NCI-H146 (cell line): ENCODE measurements at regions not wholly inside any gene's neighbourhood (a gene's known extent, or its start where the extent isn't known, plus 50 kb on each side); places are given as distances from the start of the nearest gene placed in this dataset.
A peak's percentile ranks its signal among the peaks of the same experiment; 100 is the strongest.
"Not testable (repeated sequence)": the region's sequence is repeated elsewhere in the genome, so short reads cannot be mapped to it uniquely, and the experiment has no call there.

ENCODE experiments used
- DNase-seq: peaks from one replicate; lab custom pipeline; 2025; lab: John Stamatoyannopoulos, UW

DNA sequence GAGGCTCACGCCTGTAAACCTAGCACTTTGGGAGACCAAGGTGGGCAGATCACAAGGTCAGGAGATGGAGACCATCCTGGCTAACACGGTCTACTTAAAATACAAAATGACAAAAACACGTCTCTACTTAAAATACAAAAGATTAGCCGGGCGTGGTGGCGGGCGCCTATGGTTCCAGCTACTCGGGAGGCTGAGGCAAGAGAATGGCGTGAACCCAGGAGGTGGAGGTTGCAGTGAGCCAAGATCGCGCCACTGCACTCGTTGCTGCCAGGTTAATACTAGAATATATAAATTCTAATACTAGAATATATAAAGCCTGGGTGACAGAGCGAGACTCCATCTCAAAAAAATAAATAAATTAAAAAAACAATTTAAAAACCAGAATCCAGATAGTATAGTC lies 588.7 kb upstream of the CDH7 start:
- DNase-seq, result not testable (repeated sequence)

DNA sequence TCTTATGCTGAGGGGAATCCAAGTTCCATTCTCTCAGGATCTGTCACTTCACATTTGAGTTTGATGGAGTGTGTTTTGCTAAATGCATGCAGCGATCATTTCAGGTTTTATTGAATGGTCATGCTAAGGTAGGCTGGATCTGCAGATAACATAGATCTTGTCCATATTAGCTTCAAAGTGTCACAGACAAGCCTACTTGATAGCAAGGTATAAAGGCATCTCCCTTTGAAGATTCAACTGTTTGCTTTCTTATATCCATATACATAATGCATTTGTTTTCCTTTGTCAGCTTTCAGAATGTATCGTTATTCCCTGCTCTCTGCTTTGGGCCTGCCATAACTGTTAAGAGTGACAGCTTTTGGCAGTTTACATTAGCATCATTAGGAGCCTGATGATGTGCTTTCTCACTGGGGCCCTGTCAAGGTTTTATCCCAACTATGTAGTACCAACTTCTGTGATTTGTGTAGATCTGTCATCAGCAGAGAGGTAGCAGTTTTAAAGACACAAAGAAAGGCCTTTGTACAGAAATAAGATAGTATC lies 604.3 kb upstream of the CDH7 start:
- DNase-seq, result peak; percentile 74

DNA sequence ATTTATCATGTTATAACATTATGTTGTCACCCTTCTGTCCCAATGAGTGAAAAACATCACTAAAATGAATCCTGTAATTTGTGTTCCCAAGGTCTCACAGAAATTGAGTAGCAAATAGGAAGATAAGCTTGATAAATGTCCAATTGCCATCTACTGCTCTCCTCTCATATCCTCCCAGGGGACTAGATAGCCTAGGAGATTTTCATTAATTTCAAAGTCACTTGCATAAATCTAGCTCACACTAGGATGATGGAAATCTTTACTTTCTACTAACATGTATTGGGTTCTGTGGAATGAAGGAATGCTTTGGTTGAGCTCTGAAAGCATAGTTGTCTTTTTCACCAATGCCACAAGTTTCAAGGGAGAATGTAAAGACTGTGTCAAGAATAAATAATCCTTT lies 605.5 kb upstream of the CDH7 start:
- no peak for DNase-seq

DNA sequence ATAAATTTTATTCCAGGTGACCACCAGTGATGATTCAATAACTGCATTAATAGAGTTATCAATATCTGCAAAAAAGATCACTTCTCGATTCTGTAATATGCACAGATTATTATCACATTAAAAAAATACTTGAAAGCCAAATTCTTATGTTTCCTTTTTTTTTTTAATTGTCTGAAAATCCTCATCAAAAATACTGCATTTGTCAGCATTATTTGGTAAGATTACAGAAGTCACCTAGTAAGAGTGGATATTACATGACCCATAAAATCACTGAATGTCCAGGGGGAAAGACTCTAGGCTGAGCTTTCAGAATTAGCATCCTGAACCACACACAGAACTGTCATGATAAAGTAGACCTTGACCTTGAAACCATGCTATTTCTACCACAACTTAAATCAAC lies 617.2 kb upstream of the CDH7 start:
- DNase-seq, result no peak

DNA sequence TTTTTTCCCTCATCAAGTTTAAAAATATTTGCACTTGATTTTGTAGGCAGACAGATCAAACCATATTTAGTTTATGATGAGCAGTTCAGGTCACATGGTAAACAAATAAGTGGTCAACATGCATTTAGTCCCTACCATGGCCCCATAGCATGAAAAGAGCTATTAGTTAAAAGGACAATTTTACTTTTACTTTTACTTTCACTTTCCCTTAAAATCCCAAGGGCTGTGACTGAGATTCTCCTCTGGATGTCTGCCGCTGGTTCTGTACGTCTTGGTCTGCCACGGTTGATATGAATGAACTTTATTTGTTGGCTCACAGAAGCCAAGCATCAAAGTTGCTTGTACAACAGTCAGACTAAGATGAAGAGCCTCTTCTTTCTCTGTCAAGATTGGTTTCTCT lies 626.2 kb upstream of the CDH7 start:
- no peak for DNase-seq

DNA sequence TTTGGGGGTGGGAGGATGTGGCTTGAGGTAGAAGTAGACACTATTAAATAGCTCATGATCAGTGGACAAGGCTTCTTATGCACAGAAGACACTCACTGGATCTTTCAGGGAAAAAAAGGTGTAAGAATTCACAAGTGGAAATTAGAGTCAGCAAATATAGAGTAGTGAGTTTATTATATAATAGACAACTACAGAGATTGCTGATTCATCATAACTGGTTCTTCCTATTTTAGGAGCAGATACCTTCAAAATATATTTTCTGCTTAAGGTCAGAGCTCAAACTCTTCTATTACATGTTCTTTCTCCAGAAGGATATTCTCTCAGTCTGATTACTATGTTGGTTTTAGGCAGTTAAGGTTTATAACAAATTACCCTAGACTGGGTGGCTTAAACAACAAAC lies 646.9 kb upstream of the CDH7 start:
- DNase-seq, result no peak

DNA sequence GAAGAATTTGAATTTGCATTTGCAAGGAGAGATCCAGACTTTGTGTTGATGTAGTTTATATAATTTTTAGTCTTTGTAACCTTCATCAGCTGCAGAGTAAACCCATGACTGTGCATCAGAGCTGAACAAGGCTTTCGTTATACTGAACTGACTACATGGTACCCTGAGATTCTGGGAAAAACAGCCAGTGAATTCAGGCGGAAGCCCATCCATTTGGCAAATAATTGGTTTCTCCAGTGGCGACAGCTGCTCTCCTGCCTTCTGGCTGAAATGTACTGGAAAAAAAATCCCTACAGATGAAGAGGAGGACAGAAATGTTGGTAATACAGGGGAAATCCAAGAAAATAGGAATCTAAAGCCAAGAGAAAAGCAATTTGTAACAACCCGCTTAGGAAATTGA lies 657.5 kb upstream of the CDH7 start:
- peak; percentile 25 for DNase-seq

DNA sequence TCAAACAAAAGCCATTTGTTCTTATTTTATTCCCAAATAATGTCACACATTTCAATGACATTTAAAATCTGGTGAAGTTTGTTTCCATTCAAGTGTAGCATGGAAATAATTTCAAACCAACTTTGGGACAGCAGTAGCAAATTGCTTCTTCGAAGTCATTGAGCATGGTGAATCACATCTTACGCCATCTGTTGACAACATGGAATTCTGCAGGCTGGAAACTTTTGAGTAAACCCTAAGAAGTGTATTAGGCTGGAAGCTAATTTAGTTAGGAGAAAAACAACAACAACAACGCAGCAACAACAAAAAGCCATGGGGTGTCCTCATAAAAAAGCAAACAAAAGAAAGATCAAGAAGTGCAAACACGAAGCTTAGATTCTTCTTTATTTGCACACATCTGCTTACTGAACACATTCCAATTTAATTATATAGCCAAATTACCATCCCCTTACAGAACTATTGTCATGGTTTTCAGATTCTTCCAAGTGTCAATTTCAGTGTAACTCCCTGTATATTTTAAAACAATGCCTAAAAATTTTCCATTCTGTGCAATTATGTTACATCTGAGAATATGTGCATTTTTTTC lies 659.0 kb upstream of the CDH7 start:
- peak; percentile 55 for DNase-seq

DNA sequence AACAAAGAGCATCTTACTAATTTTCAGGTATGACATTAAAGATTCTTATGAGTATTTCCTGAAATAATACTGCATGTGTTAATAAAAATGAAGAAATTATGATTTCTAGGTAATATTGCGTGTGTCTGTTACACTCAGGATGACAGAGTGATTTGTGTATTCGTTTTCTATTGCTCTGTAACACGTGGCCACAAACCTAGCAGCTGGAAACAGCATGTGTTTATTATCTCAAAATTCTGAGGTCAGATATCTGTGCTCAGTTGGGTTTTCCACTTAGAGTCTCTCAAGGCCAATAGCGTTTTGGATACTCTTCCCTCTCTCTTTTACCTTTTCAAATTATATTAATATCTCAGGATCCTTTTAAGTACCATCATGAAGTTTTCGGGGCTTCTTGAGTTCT lies 667.9 kb upstream of the CDH7 start:
- no peak for DNase-seq

DNA sequence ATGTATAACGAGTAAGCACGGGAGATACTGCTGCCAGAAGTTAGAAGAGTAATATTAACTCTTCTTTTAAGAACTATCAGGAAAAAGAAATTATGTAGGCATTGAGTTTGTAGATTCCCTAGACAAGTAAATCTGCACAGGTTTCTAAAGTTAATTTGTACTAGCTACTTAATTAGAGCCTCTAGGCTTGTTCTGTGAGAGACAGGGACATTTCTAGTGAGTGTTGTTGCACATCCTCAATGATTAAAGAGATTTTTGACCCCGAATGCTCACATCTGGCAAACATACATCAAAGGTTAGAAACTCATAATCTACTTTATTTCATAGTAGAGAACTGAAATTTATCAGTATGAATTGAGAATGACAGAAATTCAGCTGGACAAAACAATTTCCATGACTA lies 669.0 kb upstream of the CDH7 start:
- DNase-seq, result no peak

DNA sequence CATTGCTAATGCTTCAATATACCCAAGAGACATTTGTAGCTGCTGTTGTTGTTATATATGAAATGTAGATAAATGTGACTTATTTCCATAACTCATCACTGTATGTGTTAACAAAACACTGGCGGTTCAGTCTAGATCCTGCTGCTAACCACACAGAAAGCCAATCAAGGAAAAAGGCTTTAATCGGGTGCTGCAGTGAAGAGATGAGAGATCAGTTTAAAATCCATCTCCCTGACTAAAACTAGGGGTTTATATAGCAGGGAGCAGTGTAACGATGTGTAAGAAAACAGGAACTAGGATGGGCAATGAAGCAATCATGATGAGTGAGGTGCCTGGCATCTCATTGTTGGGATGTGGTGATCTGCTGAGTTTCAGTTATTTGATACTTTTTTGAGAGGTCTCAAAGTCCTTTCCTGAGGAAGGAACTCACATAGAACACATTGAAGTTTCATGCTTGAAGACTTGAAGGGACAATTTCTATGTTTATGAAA lies 677.7 kb upstream of the CDH7 start:
- DNase-seq, result no peak

DNA sequence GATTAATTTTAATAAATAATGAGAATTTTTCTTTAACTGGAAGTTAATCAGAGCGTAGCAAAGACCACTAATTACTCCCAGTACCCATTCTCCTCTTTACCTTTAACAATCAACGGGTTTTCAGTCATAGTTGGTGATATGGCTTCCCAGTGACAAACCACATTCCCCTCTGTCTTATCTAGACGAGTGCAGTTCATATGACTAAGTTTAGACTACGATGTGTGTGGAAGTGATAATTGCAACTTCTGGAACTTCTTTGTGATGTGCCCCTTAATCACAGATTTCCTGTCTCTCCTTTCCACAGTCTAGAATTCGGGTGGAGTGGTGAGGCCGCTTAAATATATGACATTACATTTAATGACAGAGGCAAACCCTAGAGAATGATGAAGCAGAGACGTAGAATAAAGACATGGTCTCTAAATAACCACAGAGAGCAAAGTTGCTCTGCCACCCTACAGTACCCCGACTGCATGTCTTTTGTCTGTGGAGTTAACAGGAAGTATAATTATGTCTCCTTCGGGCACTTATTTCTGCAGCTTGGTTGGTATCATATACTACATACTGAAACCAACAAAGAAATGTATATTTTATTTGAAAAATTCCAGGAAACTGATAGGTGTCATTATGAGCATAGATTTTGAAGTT lies 693.3 kb upstream of the CDH7 start:
- DNase-seq, result peak; percentile 65

DNA sequence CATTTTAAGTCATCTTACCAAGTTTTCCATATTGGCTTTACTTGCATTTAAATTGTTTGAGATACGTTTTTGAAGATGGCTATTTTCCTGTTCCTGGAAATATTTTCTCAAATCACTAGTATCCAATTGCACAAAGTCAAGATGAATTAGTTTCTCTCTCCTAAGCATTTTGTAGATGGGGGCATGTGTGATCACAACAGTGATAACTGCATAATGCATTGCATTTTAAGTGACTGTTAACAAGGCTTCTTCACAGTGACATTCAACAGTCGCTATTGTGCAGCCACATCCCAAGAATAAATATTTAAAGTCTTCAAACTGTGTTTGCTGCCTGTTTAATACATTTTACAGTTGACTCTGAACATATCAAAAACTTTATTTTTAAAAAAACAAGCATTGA lies 694.2 kb upstream of the CDH7 start:
- no peak for DNase-seq

DNA sequence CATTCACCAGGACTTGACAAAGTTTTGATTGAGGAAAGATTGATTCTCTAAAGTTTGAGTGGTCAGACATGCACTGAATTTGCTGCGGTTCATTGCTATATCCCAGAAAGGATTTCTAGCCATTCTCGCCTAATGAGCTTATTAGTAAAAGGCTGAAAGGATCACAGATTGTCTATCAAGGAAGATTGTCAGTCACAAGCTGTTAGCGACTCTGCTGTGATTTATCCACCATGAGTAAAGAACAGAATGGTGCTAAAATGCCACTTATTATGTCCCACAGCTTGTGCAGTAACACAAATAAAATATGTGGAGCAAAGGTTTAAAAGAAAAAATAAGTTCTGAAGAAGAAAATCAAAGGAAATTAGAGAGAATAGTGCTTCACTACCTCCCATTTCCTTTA lies 701.2 kb upstream of the CDH7 start:
- DNase-seq, result no peak

DNA sequence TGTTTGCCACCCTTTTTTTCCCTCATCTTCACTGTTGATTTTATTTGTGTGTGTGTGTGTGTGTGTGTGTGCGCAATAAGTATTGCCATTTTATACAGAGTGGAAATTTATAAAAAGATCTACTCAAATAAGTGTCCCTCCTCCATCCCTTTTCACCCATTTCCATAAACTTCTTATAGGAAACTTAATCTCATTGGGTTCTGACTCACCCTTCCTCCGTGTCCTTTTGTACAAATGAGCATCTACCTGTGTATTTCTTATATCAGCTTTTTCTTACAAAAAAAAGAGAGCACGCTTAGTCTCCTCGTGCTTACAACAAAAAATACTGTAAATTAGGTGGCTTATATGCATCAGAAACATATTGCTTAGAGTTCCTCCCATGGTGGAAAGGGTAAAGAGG lies 711.2 kb upstream of the CDH7 start:
- no peak for DNase-seq

DNA sequence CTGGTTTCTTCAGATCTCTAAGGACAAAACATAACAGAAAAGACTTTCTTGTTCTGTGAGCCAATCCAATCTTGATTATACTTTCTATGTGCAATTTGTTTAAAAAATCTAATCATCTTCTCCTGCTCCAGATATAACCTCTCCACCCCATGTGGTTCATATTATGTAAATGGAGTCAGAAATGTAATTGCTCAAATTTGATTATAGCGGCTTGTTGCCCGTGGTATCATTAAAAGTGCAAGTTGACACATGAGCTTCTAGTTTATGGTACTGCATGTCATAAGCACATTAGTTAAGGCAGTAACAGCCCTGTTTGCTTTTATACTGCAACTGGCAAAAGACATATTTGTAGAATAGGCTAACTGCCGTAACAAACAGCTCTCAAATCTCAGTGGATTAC lies 715.1 kb upstream of the CDH7 start:
- no peak for DNase-seq

DNA sequence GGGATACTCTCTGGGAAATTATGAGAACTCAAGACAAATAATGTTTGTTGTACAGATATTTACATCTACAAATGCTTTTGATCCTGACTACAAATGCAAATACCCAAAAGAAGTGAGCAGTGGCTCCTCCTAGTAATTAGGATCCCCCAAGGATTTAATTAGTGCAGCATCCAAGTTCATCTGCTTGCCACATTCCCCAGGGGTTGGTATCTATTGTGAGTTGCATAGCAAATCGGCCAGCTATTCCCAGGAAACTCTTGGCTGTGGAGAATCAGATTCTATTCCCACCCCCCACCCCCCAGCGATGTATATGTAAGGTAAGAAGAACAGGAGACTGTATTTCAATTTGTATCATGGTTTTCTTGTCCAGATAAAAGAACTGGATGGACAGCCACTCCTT lies 725.1 kb upstream of the CDH7 start:
- DNase-seq, result no peak

DNA sequence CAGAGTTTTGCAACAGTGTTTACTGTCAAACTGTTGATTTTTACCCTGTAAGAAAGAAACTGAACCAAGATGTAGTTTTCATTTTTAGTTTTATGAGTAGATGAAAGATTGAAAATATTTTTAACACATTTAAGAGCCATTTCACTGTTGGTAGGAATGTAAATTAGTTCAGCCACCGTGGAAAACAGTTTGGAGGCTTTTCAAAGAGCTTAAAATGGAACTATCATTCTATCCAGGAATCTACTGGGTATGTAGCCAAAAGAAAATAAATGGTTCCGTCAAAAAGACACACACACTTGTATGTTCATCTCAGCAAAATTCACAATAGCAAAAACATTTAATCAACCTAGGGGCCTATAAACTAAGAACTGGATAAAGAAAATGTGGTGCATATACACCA lies 729.8 kb upstream of the CDH7 start:
- no peak for DNase-seq

DNA sequence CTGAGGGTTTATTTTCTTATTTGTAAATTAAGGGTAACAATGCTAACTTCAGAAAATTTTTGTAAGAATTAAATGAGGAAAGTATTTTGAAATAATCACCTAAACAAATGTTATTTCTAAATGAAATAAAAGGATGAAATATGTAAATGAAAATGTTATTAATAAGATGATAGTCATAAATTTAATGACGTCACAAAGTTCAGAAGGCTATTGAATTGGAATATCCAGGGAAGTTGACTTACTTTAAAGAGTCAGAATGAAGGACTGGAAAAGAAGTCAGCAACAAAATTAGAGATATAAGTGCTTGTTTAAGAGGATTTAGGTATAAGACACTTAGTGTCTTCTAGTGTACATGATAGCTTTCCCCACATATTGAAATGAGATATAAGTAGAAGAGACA lies 732.6 kb upstream of the CDH7 start:
- DNase-seq, result no peak

DNA sequence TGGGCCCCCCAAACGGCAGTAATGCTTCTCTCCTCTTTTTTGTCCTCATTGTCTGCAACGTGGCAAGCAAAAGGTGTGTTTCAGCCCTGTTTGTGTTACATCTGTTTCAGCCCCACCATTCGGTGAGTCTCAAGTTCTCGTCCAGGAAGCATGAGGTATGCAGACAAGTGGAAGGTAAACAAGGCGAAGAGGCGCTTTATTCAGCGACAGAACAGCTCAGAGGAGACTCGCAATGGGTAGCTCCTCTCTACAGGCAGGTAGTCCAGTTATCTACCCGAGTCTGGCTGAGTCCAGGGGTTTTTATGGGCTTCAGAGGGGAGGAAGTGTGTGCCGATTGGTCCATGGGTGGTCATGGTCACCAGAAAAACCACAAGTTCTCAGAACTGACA lies 733.4 kb upstream of the CDH7 start:
- DNase-seq, result no peak

DNA sequence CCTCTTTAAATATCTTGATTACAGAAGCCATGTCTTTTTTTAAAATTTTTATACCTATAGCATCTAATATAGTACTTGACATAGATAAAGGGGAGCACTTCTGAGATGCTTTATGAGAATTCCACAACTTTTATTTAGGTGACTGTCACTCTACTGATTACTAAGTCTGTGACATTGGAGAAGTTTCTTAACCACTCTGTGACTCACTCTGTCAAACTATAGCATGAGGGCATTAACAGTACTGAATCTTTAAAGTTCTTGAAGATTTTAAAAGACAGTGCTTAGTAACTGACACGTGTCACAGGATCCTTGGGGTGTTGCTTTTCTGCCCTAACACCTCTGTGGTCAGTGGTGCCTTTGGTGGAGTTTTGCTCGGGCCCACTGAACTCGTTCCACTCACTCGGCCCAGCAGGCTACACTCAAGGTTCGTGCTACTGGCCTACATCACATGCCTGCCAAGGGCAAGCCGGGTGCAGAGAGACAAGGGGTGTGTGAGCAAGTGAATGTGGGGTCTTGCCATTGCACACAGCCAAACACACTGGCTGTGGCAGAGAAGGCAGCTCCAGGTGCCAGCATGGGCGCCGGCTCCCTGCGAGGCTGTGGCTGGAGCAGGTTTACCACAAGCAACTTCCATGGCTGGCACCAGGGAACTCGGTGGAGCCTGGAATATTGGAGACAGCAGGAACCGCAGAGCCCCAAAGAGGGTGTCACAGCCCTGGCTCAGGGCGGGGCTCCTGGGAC lies 734.0 kb upstream of the CDH7 start:
- no peak for DNase-seq

DNA sequence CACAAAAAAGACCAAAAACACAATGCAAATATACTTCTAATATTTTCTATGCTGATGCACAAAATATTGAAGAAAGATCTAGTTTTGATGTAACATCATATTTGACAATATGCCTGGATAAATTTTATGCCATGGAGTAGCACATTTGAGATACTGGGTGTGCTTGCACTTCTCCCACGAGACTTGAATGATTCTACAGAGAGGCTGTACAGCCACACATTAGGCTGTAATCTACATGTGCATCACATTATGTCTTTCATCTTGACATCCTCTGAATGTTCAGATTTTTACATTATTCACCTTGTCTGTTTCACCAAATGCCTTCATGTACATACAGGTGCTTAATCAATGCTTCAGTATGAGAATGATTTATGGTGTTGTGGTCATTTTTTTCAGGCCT lies 756.4 kb upstream of the CDH7 start:
- DNase-seq, result peak; percentile 95

DNA sequence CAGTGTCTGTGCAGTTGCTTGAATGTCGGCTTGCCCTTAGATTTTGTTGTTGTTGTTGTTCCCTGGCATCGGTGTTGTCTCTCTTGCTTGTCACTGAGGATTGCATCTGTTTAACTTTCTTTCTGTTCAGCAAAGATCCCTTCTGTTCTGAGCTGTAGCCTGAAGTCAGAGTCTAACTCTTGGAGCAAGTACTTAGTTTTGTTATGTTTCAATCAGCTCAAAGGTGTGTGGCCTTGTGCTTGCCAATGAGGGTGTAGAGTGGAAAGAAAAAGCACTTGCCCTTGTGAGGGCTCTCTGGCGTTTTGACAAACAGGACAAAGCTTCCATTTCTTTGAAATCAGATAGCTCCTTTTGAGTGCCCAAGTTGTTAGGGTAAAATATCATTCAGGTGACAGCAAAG lies 757.1 kb upstream of the CDH7 start:
- DNase-seq, result no peak
